ENCODE measurements at regions not wholly inside any gene's neighbourhood (a gene's known extent, or its start where the extent isn't known, plus 50 kb on each side); places are given as distances from the start of the nearest gene placed in this dataset.

GRCh38 chr5:107783551-107783950 is 112.8 kb upstream of the EFNA5 start:
- no peak for DNase-seq (ENCODE audit: low read depth)
- no peak for TF ChIP-seq CTCF (conservative IDR thresholded peaks at IDR 0.05; ENCODE audit: low read depth, low read length)
- no peak overlapping the region for H3K4me3 ChIP-seq (ENCODE audit: low read depth, low read length)

GRCh38 chr5:107782561-107783169 is 111.9 kb upstream of the EFNA5 start:
- no peak for DNase-seq (ENCODE audit: low read depth)
- H3K4me3 ChIP-seq (ENCODE audit: low read depth, low read length), result no peak overlapping the region
- no peak for TF ChIP-seq CTCF (conservative IDR thresholded peaks at IDR 0.05; ENCODE audit: low read depth, low read length)

- H3K4me3 ChIP-seq (ENCODE audit: low read depth, low read length), result no peak overlapping the region
- DNase-seq (ENCODE audit: low read depth), result no peak
- no peak for TF ChIP-seq CTCF (conservative IDR thresholded peaks at IDR 0.05; ENCODE audit: low read depth, low read length)
These were observed 110.7 kb upstream of the EFNA5 start for GRCh38 chr5:107781451-107781850.

- DNase-seq (ENCODE audit: low read depth), result no peak
- no peak overlapping the region for H3K4me3 ChIP-seq (ENCODE audit: low read depth, low read length)
- no peak for TF ChIP-seq CTCF (conservative IDR thresholded peaks at IDR 0.05; ENCODE audit: low read depth, low read length)
These were observed 108.7 kb upstream of the EFNA5 start for GRCh38 chr5:107779437-107779836.

- DNase-seq (ENCODE audit: low read depth), result no peak
- no peak overlapping the region for H3K4me3 ChIP-seq (ENCODE audit: low read depth, low read length)
- no peak for TF ChIP-seq CTCF (conservative IDR thresholded peaks at IDR 0.05; ENCODE audit: low read depth, low read length)
These were observed 107.9 kb upstream of the EFNA5 start for GRCh38 chr5:107778647-107779046.

GRCh38 chr5:107776922-107777740 is 106.4 kb upstream of the EFNA5 start:
- TF ChIP-seq CTCF (conservative IDR thresholded peaks at IDR 0.05; ENCODE audit: low read depth, low read length), result no peak
- DNase-seq (ENCODE audit: low read depth), result no peak
- no peak overlapping the region for H3K4me3 ChIP-seq (ENCODE audit: low read depth, low read length)

GRCh38 chr5:107776506-107776905 is 105.8 kb upstream of the EFNA5 start:
- H3K4me3 ChIP-seq (ENCODE audit: low read depth, low read length), result no peak overlapping the region
- no peak for DNase-seq (ENCODE audit: low read depth)
- TF ChIP-seq CTCF (conservative IDR thresholded peaks at IDR 0.05; ENCODE audit: low read depth, low read length), result no peak

Data from epithelial cell of proximal tubule (primary cell).